CD4-positive, alpha-beta memory T cell (primary cell): ENCODE measurements at regions not wholly inside any gene's neighbourhood (a gene's known extent, or its start where the extent isn't known, plus 50 kb on each side); places are given as distances from the start of the nearest gene placed in this dataset.

Source experiments
- CTCF ChIA-PET: fragments of 350-600 bp; sonication (Branson Sonifier 250); formaldehyde crosslinking; loops from one replicate; lab custom pipeline; 2021; ENCODE audit warnings: inconsistent platforms; ENCODE audit not compliant: partially characterized antibody; lab: Charles Lee
- POLR2A ChIA-PET: fragments of 350-600 bp; sonication (Branson Sonifier 250); formaldehyde crosslinking; loops from one replicate; lab custom pipeline; 2021; ENCODE audit not compliant: partially characterized antibody; lab: Charles Lee
- DNase-seq, 5 donors: peaks; one replicate each; pipeline versions ENCODE4 v3.0.0 to v3.0.0-alpha.2; 2020 to 2022; ENCODE audit warnings: mixed read lengths in 1 of 5
- H3K27ac ChIP-seq: one replicate; pipeline ENCODE4 v1.7.0; 2013; ENCODE audit warnings: low read depth, low read length
- H3K27me3 ChIP-seq: 2 replicates; pipeline ENCODE4 v1.7.0; 2013; ENCODE audit warnings: mild to moderate bottlenecking, low read length, moderate library complexity; ENCODE audit not compliant: insufficient read depth
- H3K36me3 ChIP-seq: 2 replicates; pipeline ENCODE4 v1.7.0; 2013; ENCODE audit warnings: mild to moderate bottlenecking, low read length, moderate library complexity; ENCODE audit not compliant: insufficient read depth
- H3K4me1 ChIP-seq: 2 replicates; pipeline ENCODE4 v1.7.0; 2013; ENCODE audit warnings: mild to moderate bottlenecking, low read length, moderate library complexity; ENCODE audit not compliant: insufficient read depth
- H3K4me3 ChIP-seq, 2 donors: one replicate each; pipeline ENCODE4 v1.7.0; 2013; ENCODE audit warnings: low read length in 2 of 2, mild to moderate bottlenecking in 1 of 2
- H3K9me3 ChIP-seq, 2 donors: one replicate each; pipeline ENCODE4 v1.7.0; 2013; ENCODE audit warnings: low read length in 2 of 2, control low read depth in 1 of 2; ENCODE audit not compliant: control insufficient read depth in 1 of 2
- H3K27ac Mint-ChIP-seq, 7 donors: one replicate each; pipeline ENCODE4 v1.8.0; 2020 to 2021; ENCODE audit warnings: mixed read lengths in 7 of 7, mild to moderate bottlenecking in 6 of 7, inconsistent platforms in 3 of 7, moderate library complexity in 3 of 7
- H3K27me3 Mint-ChIP-seq, 2 donors: one replicate each; pipeline ENCODE4 v1.8.0; 2020 to 2021; ENCODE audit warnings: mixed read lengths in 2 of 2
- H3K36me3 Mint-ChIP-seq, 2 donors: one replicate each; pipeline ENCODE4 v1.8.0; 2020 to 2021; ENCODE audit warnings: mixed read lengths in 2 of 2, inconsistent platforms in 1 of 2, mild to moderate bottlenecking in 1 of 2
- H3K4me1 Mint-ChIP-seq, 4 donors: one replicate each; pipeline ENCODE4 v1.8.0; 2020 to 2021; ENCODE audit warnings: mixed read lengths in 4 of 4, mild to moderate bottlenecking in 1 of 4
- H3K4me3 Mint-ChIP-seq, 8 donors: one replicate each; pipeline ENCODE4 v1.8.0; 2020 to 2021; ENCODE audit warnings: mixed read lengths in 8 of 8, mild to moderate bottlenecking in 7 of 8, moderate library complexity in 6 of 8, inconsistent platforms in 3 of 8
- H3K9me3 Mint-ChIP-seq, 8 donors: one replicate each; pipeline ENCODE4 v1.8.0; 2020 to 2021; ENCODE audit warnings: mixed read lengths in 8 of 8, mild to moderate bottlenecking in 5 of 8, inconsistent platforms in 3 of 8, moderate library complexity in 1 of 8
- intact Hi-C: fragments of 100-400 bp; cut with micrococcal nuclease; formaldehyde crosslinking; loops from one replicate; pipeline ENCODE4 v1.15.1; 2023

DNA sequence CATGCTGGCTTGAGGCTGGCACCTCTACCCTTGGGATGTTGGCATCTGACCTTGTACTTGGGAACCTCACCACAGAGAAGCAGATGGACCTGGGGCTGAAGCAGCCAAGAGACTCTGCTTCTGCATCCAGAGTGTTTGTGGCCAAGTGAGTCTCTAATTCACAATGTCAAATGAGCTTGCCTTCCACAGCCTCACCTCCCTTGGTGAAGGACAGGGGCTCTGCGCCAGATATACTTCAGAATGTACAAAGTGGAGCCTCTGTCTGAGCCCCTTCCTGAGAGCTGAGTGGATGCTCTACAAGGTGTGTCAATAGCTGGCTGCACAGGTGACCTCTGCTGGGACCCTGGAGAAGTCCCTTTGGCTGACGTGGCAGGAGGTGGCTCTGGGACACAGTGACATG is 508.9 kb downstream of the CDH26 start:
- H3K36me3 Mint-ChIP-seq = no peaks in the 10 kb centered on the region
- H3K27ac Mint-ChIP-seq = no peak overlapping the region
- CTCF ChIA-PET = no interaction called here
- Histone ChIP-seq H3K4me3 (no peak overlapping the region), H3K4me1 (no peaks in the 10 kb centered on the region), H3K27me3 (no peaks in the 10 kb centered on the region), H3K9me3 (no peaks in the 10 kb centered on the region), H3K27ac (no peak overlapping the region), H3K36me3 (no peaks in the 10 kb centered on the region)
- no peak overlapping the region for H3K4me3 Mint-ChIP-seq
- intact Hi-C loops = no loop called here
- peaks cover 0 to 8% (median 0%) of the 10 kb centered on the region in 8 donors for H3K9me3 Mint-ChIP-seq
- no peak for DNase-seq
- peaks cover 3 to 5% of the 10 kb centered on the region in 2 donors for H3K27me3 Mint-ChIP-seq
- POLR2A ChIA-PET = no interaction called here
- no peaks in the 10 kb centered on the region for H3K4me1 Mint-ChIP-seq

DNA sequence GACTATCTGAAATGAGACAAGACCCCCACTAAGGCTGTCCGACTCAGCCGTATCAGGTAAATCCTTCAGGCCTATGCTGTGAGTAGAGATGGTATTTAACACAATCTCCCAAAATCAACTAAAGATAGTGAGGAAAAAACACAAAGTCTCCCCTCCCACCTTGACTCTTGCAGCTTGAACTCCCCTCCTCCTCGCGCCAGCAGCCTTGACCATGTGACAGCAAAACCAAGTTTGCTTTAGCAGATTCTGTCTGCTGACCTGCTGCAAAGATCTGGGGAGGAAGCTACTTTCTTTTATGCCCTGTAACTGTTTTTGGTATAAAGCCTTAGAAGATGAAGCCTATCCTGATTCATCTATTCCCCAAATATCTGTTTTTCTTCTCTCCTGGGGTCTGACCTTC is 509.5 kb downstream of the CDH26 start:
- POLR2A ChIA-PET = no interaction called here
- H3K4me1 ChIP-seq = no peaks in the 10 kb centered on the region
- no peaks in the 10 kb centered on the region for H3K27me3 ChIP-seq
- CTCF ChIA-PET = no interaction called here
- Mint-ChIP-seq H3K36me3 (no peaks in the 10 kb centered on the region), H3K4me1 (no peaks in the 10 kb centered on the region), H3K27me3 (peaks cover 2 to 5% of the 10 kb centered on the region in 2 donors), H3K4me3 (no peak overlapping the region), H3K9me3 (peaks cover 0 to 8% (median 0%) of the 10 kb centered on the region in 8 donors), H3K27ac (no peak overlapping the region)
- no peaks in the 10 kb centered on the region for H3K36me3 ChIP-seq
- no peak for DNase-seq
- no peak overlapping the region for H3K4me3 ChIP-seq
- H3K9me3 ChIP-seq = no peaks in the 10 kb centered on the region
- no peak overlapping the region for H3K27ac ChIP-seq
- intact Hi-C loops = no loop called here

DNA sequence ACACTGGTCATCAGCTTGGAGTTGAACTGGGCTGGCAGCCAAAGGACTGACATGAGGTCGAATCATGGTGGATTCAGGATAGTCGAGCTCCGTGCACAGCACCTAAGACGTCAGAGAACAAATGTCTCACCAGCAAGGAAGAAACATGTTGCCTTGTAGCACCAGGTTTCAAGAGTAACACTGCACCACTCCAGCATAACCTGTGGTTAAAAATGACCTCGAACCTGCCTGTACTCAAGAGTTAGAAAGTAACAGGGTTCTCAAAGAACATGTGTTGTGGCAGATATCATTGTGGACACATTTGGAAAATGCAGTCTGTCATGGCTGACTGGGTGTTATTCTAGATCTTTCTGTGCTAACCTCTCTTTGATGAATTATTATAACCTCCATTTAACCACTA is 511.6 kb downstream of the CDH26 start:
- DNase-seq = no peak
- intact Hi-C loops = no loop called here
- no peaks in the 10 kb centered on the region for H3K4me1 Mint-ChIP-seq
- Histone ChIP-seq H3K36me3 (no peaks in the 10 kb centered on the region), H3K4me1 (no peaks in the 10 kb centered on the region), H3K27ac (no peak overlapping the region), H3K4me3 (no peak overlapping the region), H3K9me3 (no peaks in the 10 kb centered on the region), H3K27me3 (no peaks in the 10 kb centered on the region)
- H3K4me3 Mint-ChIP-seq = peak overlapping the region in 1 of 8 donors; percentile 23
- ChIA-PET POLR2A (no interaction called here), CTCF (no interaction called here)
- peaks cover 2 to 5% of the 10 kb centered on the region in 2 donors for H3K27me3 Mint-ChIP-seq
- no peak overlapping the region for H3K27ac Mint-ChIP-seq
- H3K9me3 Mint-ChIP-seq = peaks cover 0 to 7% (median 0%) of the 10 kb centered on the region in 8 donors
- no peaks in the 10 kb centered on the region for H3K36me3 Mint-ChIP-seq

GRCh38 chr20:60470366-60470765 is 512.1 kb downstream of the CDH26 start:
- Histone ChIP-seq H3K4me1 (no peaks in the 10 kb centered on the region), H3K9me3 (no peaks in the 10 kb centered on the region), H3K27ac (no peak overlapping the region), H3K27me3 (no peaks in the 10 kb centered on the region), H3K36me3 (no peaks in the 10 kb centered on the region), H3K4me3 (no peak overlapping the region)
- Mint-ChIP-seq H3K27me3 (peaks cover 0 to 5% of the 10 kb centered on the region in 2 donors), H3K4me3 (peak overlapping the region in 1 of 8 donors; percentile 58), H3K36me3 (no peaks in the 10 kb centered on the region), H3K9me3 (peaks cover 0 to 7% (median 0%) of the 10 kb centered on the region in 8 donors), H3K27ac (no peak overlapping the region), H3K4me1 (no peaks in the 10 kb centered on the region)
- POLR2A ChIA-PET = no interaction called here
- CTCF ChIA-PET = no interaction called here
- intact Hi-C loops = no loop called here
- DNase-seq = no peak

DNA sequence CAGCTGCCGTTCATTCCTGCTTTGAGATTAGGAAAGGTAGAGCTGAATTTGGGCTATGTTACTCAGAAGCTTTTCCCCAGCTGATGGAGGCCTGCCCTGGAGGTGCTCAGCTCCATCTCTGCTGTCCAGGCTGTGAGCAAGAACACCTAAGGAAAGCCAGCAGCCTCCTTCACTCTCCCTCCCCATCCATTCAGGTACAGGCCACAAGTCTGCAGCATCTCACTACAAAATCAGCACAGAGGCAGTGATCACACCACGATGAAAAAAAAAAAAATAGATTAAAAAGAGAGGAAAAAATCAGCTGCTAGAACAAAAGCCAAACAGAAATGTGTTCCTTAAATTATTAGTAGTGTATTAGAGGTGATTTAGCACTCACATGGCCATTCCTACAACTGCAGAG is 515.0 kb downstream of the CDH26 start:
- no peaks in the 10 kb centered on the region for H3K4me1 ChIP-seq
- intact Hi-C loops = no loop called here
- no peaks in the 10 kb centered on the region for H3K36me3 Mint-ChIP-seq
- peaks cover 2 to 8% of the 10 kb centered on the region in 2 donors for H3K27me3 Mint-ChIP-seq
- H3K4me3 ChIP-seq = no peak overlapping the region
- H3K27ac Mint-ChIP-seq = no peak overlapping the region
- H3K27ac ChIP-seq = no peak overlapping the region
- H3K36me3 ChIP-seq = no peaks in the 10 kb centered on the region
- H3K4me3 Mint-ChIP-seq = no peak overlapping the region
- no peaks in the 10 kb centered on the region for H3K9me3 ChIP-seq
- H3K9me3 Mint-ChIP-seq = peaks cover 0 to 7% (median 0%) of the 10 kb centered on the region in 8 donors
- DNase-seq = no peak
- no peaks in the 10 kb centered on the region for H3K27me3 ChIP-seq
- no peaks in the 10 kb centered on the region for H3K4me1 Mint-ChIP-seq
- POLR2A ChIA-PET = no interaction called here
- CTCF ChIA-PET = no interaction called here

DNA sequence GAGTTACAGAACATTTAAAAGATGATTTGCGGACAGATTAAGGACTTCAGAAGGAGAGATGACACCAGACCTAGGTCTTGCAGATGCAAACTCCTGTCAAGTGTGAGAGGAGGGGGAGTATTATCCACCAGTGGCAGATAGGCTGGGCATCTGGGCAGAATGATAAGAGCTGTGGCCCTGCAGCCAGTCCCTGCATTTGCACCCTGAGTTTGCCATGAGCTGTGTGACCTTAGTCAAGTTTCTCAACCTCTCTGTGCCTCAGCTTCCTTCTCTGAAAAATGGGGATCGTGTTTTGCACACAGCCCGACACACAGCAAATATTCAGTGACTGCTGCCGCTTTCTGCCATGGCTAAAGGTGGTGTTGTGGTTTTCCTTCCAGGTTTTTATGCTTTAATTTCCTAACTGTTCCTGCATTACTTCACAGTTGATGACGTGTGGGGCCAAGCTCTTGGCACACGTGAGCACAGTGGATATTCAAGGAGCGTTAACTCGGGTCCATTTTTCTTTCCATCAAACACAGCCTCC is 516.2 kb downstream of the CDH26 start:
- H3K36me3 ChIP-seq = no peaks in the 10 kb centered on the region
- no peak overlapping the region for H3K4me3 Mint-ChIP-seq
- H3K27me3 ChIP-seq = no peaks in the 10 kb centered on the region
- no peak for DNase-seq
- no peak overlapping the region for H3K4me3 ChIP-seq
- POLR2A ChIA-PET = no interaction called here
- CTCF ChIA-PET = no interaction called here
- intact Hi-C loops = no loop called here
- H3K9me3 Mint-ChIP-seq = peaks cover 0 to 5% (median 0%) of the 10 kb centered on the region in 8 donors
- H3K36me3 Mint-ChIP-seq = no peaks in the 10 kb centered on the region
- no peak overlapping the region for H3K27ac ChIP-seq
- H3K9me3 ChIP-seq = no peaks in the 10 kb centered on the region
- H3K4me1 ChIP-seq = no peaks in the 10 kb centered on the region
- no peaks in the 10 kb centered on the region for H3K4me1 Mint-ChIP-seq
- no peak overlapping the region for H3K27ac Mint-ChIP-seq
- peaks cover 2 to 5% of the 10 kb centered on the region in 2 donors for H3K27me3 Mint-ChIP-seq

- H3K9me3 Mint-ChIP-seq = peaks cover 0 to 1% (median 0%) of the 10 kb centered on the region in 8 donors
- peaks cover 2 to 3% of the 10 kb centered on the region in 2 donors for H3K27me3 Mint-ChIP-seq
- no peak for DNase-seq
- intact Hi-C loops = no loop called here
- Histone ChIP-seq H3K9me3 (no peaks in the 10 kb centered on the region), H3K27ac (no peak overlapping the region), H3K36me3 (no peaks in the 10 kb centered on the region), H3K27me3 (no peaks in the 10 kb centered on the region), H3K4me3 (no peak overlapping the region), H3K4me1 (no peaks in the 10 kb centered on the region)
- H3K27ac Mint-ChIP-seq = no peak overlapping the region
- no peaks in the 10 kb centered on the region for H3K4me1 Mint-ChIP-seq
- POLR2A ChIA-PET = no interaction called here
- H3K4me3 Mint-ChIP-seq = no peak overlapping the region
- no peaks in the 10 kb centered on the region for H3K36me3 Mint-ChIP-seq
- CTCF ChIA-PET = no interaction called here
These were observed 517.8 kb downstream of the CDH26 start for GRCh38 chr20:60476045-60476444.

DNA sequence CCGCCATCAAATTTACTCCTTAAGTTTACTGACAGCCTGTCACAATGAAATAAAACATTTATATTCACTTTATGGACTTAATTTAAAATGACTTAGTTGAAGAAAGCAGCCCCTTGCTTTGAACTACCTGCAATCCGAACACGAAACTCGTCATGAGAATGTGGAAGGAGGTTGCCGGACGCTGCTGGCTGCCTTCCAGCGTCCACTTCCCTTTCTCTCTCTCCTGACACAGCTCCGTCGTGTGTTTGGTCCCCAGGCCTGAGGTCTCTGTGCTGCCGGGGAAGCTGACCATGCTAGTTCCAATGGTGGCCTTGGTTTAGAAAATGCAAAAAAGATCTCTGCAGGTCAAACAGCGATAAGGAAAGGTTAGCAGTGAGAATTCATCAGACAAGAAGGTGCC is 519.7 kb downstream of the CDH26 start:
- no peak for DNase-seq
- ChIA-PET POLR2A (no interaction called here), CTCF (no interaction called here)
- H3K4me3 Mint-ChIP-seq = no peak overlapping the region
- H3K9me3 ChIP-seq = no peaks in the 10 kb centered on the region
- no peak overlapping the region for H3K4me3 ChIP-seq
- no peaks in the 10 kb centered on the region for H3K4me1 ChIP-seq
- no peaks in the 10 kb centered on the region for H3K27me3 ChIP-seq
- peaks cover 2 to 3% of the 10 kb centered on the region in 2 donors for H3K27me3 Mint-ChIP-seq
- intact Hi-C loops = no loop called here
- no peak overlapping the region for H3K27ac ChIP-seq
- H3K36me3 ChIP-seq = no peaks in the 10 kb centered on the region
- H3K9me3 Mint-ChIP-seq = peaks cover 0 to under 1% (median 0%) of the 10 kb centered on the region in 8 donors
- no peaks in the 10 kb centered on the region for H3K4me1 Mint-ChIP-seq
- H3K36me3 Mint-ChIP-seq = no peaks in the 10 kb centered on the region
- H3K27ac Mint-ChIP-seq = no peak overlapping the region
